HUES64 (cell line): ENCODE measurements at regions not wholly inside any gene's neighbourhood (a gene's known extent, or its start where the extent isn't known, plus 50 kb on each side); places are given as distances from the start of the nearest gene placed in this dataset.

ENCODE experiments used
- H3K27ac ChIP-seq: 2 replicates; pipeline ENCODE4 v1.7.0; 2013; ENCODE audit warnings: low read depth, low read length, inconsistent platforms
- H3K27me3 ChIP-seq: 2 replicates; pipeline ENCODE4 v1.6.1; 2013; ENCODE audit warnings: mild to moderate bottlenecking, low read length; ENCODE audit not compliant: insufficient read depth
- H3K36me3 ChIP-seq: 2 replicates; pipeline ENCODE4 v1.6.1; 2013; ENCODE audit warnings: mild to moderate bottlenecking, low read length; ENCODE audit not compliant: insufficient read depth
- H3K4me1 ChIP-seq: 2 replicates; pipeline ENCODE4 v1.6.1; 2013; ENCODE audit warnings: mild to moderate bottlenecking, low read length, moderate library complexity; ENCODE audit not compliant: insufficient read depth
- H3K4me3 ChIP-seq: 2 replicates; pipeline ENCODE4 v1.5.1; 2013; ENCODE audit warnings: mild to moderate bottlenecking, low read length, moderate library complexity
- H3K9ac ChIP-seq: 2 replicates; pipeline ENCODE4 v1.6.1; 2013; ENCODE audit warnings: mild to moderate bottlenecking, low read depth, low read length
- H3K9me3 ChIP-seq: 2 replicates; pipeline ENCODE4 v1.6.1; 2013; ENCODE audit warnings: low read depth, low read length; ENCODE audit not compliant: insufficient read depth
- WGBS: fragments of 150-250, 120-280 bp; methylation state at CpG from one replicate; pipeline ENCODE4 v1.1.7; 2013; ENCODE audit warnings: missing lambda C conversion rate; 5-methylcytosine and 5-hydroxymethylcytosine counted together

DNA sequence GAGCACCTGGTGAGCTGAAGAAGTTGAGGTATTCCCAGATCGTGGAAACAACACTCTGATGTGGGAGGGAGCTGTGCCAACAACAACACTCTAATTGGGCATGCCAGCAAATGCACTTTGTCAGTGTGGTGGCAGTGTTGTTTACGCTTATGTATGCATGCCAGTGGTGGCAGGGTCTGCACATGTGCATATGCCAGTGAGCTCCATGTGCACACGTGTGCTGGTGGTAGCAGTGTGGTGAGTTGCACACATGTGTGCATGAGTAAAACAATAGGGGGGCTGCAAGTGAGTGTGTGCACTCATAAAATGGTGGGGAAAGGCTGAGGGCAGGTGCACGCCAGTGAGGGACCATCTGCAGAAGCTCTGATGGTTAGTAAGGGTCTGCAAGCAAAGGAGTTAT lies 134.2 kb downstream of the DMRTA1 start:
- no peaks in the 10 kb centered on the region for H3K9me3 ChIP-seq
- no peaks in the 10 kb centered on the region for H3K4me1 ChIP-seq
- no peak overlapping the region for H3K27ac ChIP-seq
- H3K4me3 ChIP-seq, result no peak overlapping the region
- no peak overlapping the region for H3K9ac ChIP-seq
- no peaks in the 10 kb centered on the region for H3K36me3 ChIP-seq
- H3K27me3 ChIP-seq, result no peaks in the 10 kb centered on the region
- 90% methylated on average over 4 of the region's 4 CpGs for WGBS

GRCh38 chr9:22582221-22582620 lies 135.6 kb downstream of the DMRTA1 start:
- Histone ChIP-seq H3K9ac (no peak overlapping the region), H3K9me3 (no peaks in the 10 kb centered on the region), H3K27me3 (no peaks in the 10 kb centered on the region)

DNA sequence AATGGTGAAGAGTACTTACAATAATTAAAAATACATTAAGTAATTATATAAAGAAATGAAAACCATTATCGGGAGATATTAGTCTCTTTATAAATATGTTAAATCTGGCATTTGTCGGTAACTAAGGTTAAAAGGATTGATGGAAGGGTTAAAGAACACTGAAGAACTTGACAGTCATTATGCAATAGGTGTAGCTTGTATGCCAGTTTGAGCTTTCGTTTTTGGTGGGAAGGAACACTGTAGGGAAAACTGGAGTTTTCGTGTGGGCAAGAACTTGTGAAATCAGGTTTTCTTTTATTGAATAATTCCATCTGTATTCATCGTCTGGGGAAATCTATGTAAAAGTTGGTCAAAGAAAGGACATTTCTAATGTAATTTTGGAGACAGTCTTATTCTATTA lies 142.3 kb downstream of the DMRTA1 start:
- H3K4me1 ChIP-seq, result peaks cover 5% of the 10 kb centered on the region; the same call in 1 of the 2 replicates
- H3K9ac ChIP-seq, result no peak overlapping the region
- H3K27me3 ChIP-seq, result no peaks in the 10 kb centered on the region
- H3K36me3 ChIP-seq, result no peaks in the 10 kb centered on the region
- WGBS, result 94% methylated on average over 4 of the region's 5 CpGs
- no peaks in the 10 kb centered on the region for H3K9me3 ChIP-seq
- H3K27ac ChIP-seq, result no peak overlapping the region
- H3K4me3 ChIP-seq, result no peak overlapping the region

More at GRCh38 chr9:22582221-22582620, 135.6 kb downstream of the DMRTA1 start:
- Histone ChIP-seq H3K36me3 (no peaks in the 10 kb centered on the region), H3K27ac (no peak overlapping the region), H3K4me1 (no peaks in the 10 kb centered on the region), H3K4me3 (no peak overlapping the region)

GRCh38 chr9:22590336-22591033 lies 143.9 kb downstream of the DMRTA1 start:
- Histone ChIP-seq H3K4me1 (peaks cover 5% of the 10 kb centered on the region; the same call in 1 of the 2 replicates), H3K9me3 (no peaks in the 10 kb centered on the region)
- WGBS, result 100% methylated on average over 1 of the region's 1 CpG

DNA sequence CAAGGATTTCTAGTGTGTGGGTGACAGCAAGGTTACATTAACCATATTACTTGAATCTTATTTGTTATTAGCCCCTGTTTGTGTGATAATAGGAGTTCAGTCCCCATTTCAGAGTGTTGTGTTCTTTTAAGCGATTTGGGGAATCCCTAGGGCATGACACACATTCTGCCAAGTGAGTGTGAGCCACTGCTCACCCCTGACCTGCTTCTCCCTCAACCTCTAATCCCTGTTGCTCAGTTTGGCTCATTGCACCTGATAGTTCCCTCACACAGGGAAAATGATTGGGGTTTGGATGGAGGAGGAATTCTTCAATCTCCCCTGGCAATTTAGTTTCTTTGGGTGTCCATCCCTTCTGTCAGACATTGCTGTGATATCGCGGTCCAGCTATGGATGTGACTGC lies 149.2 kb downstream of the DMRTA1 start:
- H3K9me3 ChIP-seq, result no peaks in the 10 kb centered on the region
- WGBS, result 94% methylated on average over 3 of the region's 3 CpGs
- no peaks in the 10 kb centered on the region for H3K36me3 ChIP-seq
- H3K4me3 ChIP-seq, result no peak overlapping the region
- peaks cover 5% of the 10 kb centered on the region; the same call in 1 of the 2 replicates for H3K4me1 ChIP-seq
- no peak overlapping the region for H3K27ac ChIP-seq
- H3K9ac ChIP-seq, result no peak overlapping the region
- no peaks in the 10 kb centered on the region for H3K27me3 ChIP-seq

More at GRCh38 chr9:22590336-22591033, 143.9 kb downstream of the DMRTA1 start:
- Histone ChIP-seq H3K4me3 (no peak overlapping the region), H3K27ac (no peak overlapping the region), H3K9ac (no peak overlapping the region), H3K27me3 (no peaks in the 10 kb centered on the region), H3K36me3 (no peaks in the 10 kb centered on the region)

DNA sequence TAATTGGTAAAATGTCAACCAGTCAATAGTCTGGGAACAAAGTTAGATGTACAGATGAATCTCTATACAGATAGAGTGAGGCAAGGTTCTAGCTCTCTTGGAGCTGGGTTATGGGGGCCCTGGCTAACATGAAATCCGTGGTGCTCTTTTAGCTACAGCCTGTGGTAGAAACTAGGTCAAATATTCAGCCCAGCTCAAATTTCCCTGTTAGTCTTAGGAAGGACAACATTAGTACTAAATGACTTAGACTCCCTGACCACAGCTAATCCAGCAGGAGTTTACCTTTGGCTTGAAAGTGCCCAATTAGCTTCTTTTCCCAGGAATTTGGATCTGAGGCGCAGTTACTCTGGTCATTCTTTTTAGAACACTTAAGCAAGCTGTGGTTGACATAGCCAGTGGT lies 170.5 kb downstream of the DMRTA1 start:
- no peaks in the 10 kb centered on the region for H3K4me1 ChIP-seq
- WGBS, result 89% methylated on average over 2 of the region's 2 CpGs
- no peak overlapping the region for H3K4me3 ChIP-seq
- H3K36me3 ChIP-seq, result no peaks in the 10 kb centered on the region
- H3K9me3 ChIP-seq, result no peaks in the 10 kb centered on the region
- no peaks in the 10 kb centered on the region for H3K27me3 ChIP-seq
- no peak overlapping the region for H3K9ac ChIP-seq
- H3K27ac ChIP-seq, result no peak overlapping the region

DNA sequence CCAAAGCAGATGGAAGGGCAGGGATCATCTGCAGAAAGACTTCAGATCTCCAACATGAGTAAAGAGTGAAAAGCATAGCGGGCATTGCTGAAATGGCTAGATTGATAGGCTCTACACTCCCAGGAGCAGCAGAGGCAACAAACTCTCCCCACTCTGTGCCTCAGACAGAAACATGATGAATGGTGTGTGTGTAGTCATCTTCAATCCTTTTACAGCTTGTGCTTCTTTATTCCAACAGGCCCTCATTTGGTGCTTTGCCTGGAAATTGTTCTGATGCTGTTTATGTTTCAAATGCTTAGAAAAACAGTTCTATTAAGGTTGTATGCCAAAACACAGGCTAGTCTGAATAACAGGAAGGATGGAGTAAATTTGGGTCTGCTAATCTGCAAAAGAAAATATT lies 176.2 kb downstream of the DMRTA1 start:
- Histone ChIP-seq H3K4me3 (no peak overlapping the region), H3K27ac (no peak overlapping the region), H3K36me3 (no peaks in the 10 kb centered on the region), H3K27me3 (no peaks in the 10 kb centered on the region), H3K4me1 (peaks cover 11% of the 10 kb centered on the region; the same call in 1 of the 2 replicates), H3K9me3 (no peaks in the 10 kb centered on the region), H3K9ac (no peak overlapping the region)
- WGBS, result 100% methylated on average over 1 of the region's 1 CpG

GRCh38 chr9:22623236-22623635 lies 176.6 kb downstream of the DMRTA1 start:
- no peaks in the 10 kb centered on the region for H3K36me3 ChIP-seq
- WGBS, result 70% methylated on average over 3 of the region's 3 CpGs
- no peak overlapping the region for H3K9ac ChIP-seq
- H3K27ac ChIP-seq, result no peak overlapping the region
- H3K4me3 ChIP-seq, result no peak overlapping the region
- H3K27me3 ChIP-seq, result no peaks in the 10 kb centered on the region
- no peaks in the 10 kb centered on the region for H3K9me3 ChIP-seq
- peaks cover 11% of the 10 kb centered on the region; the same call in 1 of the 2 replicates for H3K4me1 ChIP-seq

DNA sequence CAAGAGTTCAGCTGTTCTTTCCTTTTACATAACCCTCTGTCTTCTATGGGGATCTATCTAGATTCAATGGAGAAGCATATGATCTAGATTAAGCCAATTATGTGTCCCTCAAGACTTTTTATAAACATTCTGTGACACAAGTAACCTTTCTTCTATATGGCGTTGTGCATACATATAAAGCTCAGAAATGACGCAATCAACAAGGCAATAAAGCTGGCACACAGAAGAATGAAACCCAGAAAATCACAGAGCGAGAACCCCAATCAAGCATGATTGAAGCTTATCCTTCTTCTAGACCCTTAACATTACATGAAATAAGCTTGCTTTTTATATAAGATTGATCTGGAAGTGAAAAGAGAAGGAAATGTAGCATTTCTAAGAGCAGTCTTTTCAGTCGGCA lies 178.9 kb downstream of the DMRTA1 start:
- no peaks in the 10 kb centered on the region for H3K27me3 ChIP-seq
- no peaks in the 10 kb centered on the region for H3K9me3 ChIP-seq
- no peak overlapping the region for H3K4me3 ChIP-seq
- H3K9ac ChIP-seq, result no peak overlapping the region
- 100% methylated on average over 4 of the region's 4 CpGs for WGBS
- H3K4me1 ChIP-seq, result peaks cover 24% of the 10 kb centered on the region
- no peaks in the 10 kb centered on the region for H3K36me3 ChIP-seq
- no peak overlapping the region for H3K27ac ChIP-seq

DNA sequence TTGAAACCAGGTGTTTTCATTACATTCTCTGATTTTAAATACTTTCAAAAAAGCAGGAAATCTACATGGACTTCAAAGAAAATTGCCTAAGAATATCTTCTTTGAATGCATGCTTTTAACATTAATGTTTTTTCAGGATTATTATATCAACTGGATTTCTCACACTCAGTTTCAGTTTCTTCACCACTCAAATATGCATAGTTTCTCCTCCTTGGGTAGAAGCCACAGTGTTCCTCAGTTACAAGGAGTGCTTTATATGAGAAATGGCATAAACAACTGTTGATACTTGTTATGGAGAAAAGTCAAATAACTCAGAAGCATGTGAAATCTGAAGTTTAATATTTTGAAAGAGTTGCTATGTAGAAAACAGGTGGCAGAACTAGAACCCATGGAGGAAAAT lies 196.9 kb downstream of the DMRTA1 start:
- H3K27ac ChIP-seq, result no peak overlapping the region
- H3K9me3 ChIP-seq, result no peaks in the 10 kb centered on the region
- H3K4me3 ChIP-seq, result no peak overlapping the region
- no peak overlapping the region for H3K9ac ChIP-seq
- H3K4me1 ChIP-seq, result no peaks in the 10 kb centered on the region
- no peaks in the 10 kb centered on the region for H3K36me3 ChIP-seq
- H3K27me3 ChIP-seq, result no peaks in the 10 kb centered on the region

DNA sequence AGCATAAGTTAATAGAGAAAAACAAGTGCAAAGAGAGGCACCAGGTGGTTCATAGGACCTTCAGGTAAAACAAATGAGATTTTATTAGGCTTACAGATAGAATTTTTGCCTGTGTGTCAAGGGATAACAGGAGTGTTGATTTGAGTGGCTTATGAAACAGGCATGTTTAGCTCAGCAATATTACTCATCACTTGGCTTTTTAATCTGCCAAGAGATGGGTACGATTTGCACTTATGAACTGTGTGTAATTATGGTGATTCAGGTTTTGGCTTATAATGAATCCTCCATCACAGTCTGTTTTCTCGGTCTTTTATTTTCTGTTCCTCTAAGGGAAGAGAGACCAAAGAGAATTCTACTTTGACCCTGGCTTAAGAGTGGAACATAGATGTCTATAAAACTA lies 199.3 kb downstream of the DMRTA1 start:
- H3K27ac ChIP-seq, result no peak overlapping the region
- no peaks in the 10 kb centered on the region for H3K4me1 ChIP-seq
- no peak overlapping the region for H3K4me3 ChIP-seq
- 90% methylated on average over 2 of the region's 2 CpGs for WGBS
- no peaks in the 10 kb centered on the region for H3K27me3 ChIP-seq
- no peaks in the 10 kb centered on the region for H3K9me3 ChIP-seq
- no peak overlapping the region for H3K9ac ChIP-seq
- H3K36me3 ChIP-seq, result no peaks in the 10 kb centered on the region

DNA sequence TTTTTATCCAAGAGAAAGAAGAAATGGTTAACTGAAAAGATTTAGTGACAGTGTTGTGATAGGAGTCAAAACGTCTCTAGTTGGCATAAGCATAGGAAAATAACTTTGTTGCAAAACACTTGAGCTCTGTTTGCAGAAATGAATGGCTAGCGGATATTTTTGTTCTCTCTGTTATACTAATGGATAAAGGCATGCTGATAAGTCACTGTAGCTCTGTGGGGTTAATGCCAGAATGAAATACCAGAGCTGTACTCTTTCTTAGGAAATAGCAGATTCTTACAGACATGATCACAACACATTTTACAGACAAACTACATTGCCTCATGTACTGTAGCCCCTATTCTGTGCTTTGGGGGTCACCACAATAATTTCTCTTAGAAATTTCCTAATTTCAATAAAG lies 202.8 kb downstream of the DMRTA1 start:
- Histone ChIP-seq H3K27me3 (no peaks in the 10 kb centered on the region), H3K27ac (no peak overlapping the region), H3K9ac (no peak overlapping the region), H3K4me1 (no peaks in the 10 kb centered on the region), H3K9me3 (no peaks in the 10 kb centered on the region), H3K36me3 (no peaks in the 10 kb centered on the region), H3K4me3 (no peak overlapping the region)
- WGBS, result 85% methylated on average over 2 of the region's 2 CpGs
